Occipital lobe (tissue), 1 donor: ENCODE measurements at regions not wholly inside any gene's neighbourhood (a gene's known extent, or its start where the extent isn't known, plus 50 kb on each side); places are given as distances from the start of the nearest gene placed in this dataset.

Experiments
- DNase-seq: peaks from one replicate; lab custom pipeline; 2025; lab: John Stamatoyannopoulos, UW

DNA sequence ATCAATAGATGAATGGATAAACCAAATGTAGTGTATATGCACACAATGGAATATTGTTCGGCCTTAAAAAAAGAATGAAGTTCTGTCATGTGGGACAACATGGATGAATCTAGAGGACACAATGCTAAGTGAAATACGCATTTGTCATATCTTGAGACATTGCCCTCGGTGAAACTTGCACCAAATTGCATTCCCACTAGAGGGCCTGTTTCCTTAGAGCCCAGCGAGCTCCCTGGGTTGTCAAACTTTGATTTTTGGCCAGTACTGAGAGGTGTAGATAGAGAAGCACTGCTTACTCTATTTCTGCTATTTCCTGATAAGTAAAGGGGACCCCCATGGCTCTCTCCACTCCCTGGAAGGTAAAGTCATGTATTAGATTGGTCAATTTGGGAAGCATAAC, 157.1 kb downstream of the GPAM start:
- DNase-seq = no peak

GRCh38 chr10:112027731-112028280, 155.8 kb downstream of the GPAM start:
- no peak for DNase-seq

DNA sequence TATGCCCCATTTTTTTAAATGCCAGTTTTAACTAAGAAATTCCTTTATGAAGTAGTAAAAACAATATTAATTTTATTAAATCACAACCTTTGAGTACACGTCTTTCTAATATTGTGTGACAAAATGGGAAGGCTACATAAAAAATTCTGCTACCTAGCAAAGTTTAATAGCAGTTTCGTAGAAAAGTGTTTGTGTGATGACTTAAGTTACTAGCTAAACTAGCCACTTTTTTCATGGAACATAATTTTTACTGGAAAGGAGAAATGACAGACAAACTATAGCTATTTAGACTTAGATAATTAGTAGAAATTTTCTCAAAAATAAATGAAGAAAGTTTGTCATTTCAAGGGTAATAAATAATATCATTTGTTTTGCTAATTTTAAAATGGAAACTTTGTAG, 153.1 kb downstream of the GPAM start:
- DNase-seq = no peak

GRCh38 chr10:112039823-112040222, 143.7 kb downstream of the GPAM start:
- DNase-seq = no peak

DNA sequence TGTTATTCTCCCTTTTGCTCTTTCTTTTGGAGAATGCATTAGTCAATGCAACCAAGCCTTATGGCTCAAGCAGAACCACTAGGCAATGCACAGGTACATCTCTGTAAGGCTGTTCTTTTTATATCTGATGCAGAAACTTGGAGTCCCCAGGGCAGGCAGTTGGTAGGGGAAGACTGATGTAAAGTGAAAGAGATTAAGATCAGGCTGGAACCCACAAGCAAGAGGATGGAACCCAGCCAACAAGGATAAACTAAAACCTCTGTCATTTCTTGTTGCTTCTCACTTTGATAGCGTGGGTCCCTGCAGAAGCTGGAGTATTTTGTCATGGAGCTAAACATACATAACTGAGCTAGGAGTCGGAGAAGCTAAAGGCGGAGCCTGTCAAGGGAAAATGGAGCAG, 142.9 kb downstream of the GPAM start:
- DNase-seq = no peak

DNA sequence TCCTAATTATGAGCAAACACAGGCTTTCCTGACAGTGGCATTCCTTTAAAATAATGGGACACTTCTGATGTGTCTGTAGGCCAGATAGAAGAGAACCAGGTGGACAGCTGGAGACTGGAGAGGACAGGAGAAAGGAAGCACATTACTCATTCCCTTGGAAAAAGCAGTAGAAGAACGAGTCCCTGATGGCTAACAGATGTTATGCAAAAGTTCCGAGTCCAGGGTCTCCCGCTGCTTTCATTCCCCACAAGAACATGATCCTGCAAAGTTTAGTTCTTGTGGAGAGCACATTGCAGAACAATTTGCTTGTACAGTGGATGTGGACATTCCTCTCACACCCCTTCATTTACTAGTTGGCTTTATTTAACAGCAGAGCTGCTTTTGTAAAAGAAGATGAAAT, 137.6 kb downstream of the GPAM start:
- DNase-seq = no peak

- no peak for DNase-seq
Measured at GRCh38 chr10:112047674-112048073, 135.9 kb downstream of the GPAM start.

DNA sequence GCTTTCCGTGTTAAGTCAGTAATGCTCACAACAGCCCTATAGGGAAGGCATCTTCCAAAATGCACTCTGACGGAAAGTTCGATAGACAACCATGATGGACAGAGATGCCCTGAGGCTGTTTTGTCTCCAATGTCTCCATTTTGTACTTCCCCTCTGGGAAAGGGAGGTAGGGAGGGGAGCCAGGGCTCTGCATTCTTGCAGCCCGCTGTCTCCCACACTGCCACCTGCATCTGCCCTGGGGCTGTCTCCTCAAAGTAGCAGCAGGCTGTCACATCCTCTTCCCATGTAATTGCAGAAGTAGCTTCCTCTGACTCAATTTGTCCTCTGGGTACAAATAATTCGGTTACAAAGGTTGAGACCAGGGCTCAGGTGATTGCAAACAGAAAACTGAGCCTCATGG, 131.4 kb downstream of the GPAM start:
- no peak for DNase-seq

- DNase-seq = no peak
Measured at GRCh38 chr10:112053895-112054294, 129.7 kb downstream of the GPAM start.

- no peak for DNase-seq
Measured at GRCh38 chr10:112054516-112054915, 129.0 kb downstream of the GPAM start.

GRCh38 chr10:112057072-112057471, 126.5 kb downstream of the GPAM start:
- DNase-seq = no peak

- DNase-seq = no peak
Measured at GRCh38 chr10:112059220-112059619, 124.3 kb downstream of the GPAM start.

- DNase-seq = no peak
Measured at GRCh38 chr10:112071596-112072133, 111.9 kb downstream of the GPAM start.

DNA sequence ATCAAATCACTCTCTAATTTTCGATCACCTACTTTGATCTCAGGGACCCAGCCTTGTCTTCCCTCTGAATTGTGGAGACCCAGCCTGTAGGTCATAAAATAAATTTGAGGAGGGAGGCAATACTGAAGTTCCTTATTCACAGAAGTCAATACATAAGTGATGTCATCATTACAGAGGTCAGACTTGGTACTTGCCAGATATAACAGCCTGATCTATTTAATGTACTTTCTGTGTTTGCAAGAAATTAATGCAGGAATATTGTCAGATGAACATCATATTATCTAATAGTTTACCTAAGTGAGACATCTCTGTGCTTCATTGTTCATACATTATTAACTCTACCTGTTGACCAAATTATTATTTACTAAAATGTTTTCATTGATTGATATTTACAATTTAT, 105.6 kb downstream of the GPAM start:
- DNase-seq = no peak

DNA sequence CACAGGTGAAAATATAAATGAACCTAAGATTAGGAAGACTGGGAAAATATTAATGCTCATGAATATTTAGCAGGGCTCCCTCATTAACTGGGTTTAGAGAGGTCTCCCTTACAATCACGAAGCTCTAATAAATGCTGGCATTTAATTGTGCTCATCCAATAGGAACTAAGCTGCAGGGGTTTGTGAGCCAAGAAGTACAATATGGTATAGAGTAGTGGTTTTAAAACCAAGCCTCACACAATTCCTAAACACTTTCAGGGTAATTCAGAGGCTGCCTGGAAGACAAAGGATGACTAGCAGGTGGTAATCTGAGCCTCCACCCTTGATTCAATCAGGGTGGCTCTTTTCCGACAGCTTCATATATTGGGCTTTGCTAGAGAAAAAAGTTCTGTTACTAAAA, 103.3 kb downstream of the GPAM start:
- DNase-seq = no peak

- DNase-seq = no peak
Measured at GRCh38 chr10:112082120-112082519, 101.4 kb downstream of the GPAM start.

DNA sequence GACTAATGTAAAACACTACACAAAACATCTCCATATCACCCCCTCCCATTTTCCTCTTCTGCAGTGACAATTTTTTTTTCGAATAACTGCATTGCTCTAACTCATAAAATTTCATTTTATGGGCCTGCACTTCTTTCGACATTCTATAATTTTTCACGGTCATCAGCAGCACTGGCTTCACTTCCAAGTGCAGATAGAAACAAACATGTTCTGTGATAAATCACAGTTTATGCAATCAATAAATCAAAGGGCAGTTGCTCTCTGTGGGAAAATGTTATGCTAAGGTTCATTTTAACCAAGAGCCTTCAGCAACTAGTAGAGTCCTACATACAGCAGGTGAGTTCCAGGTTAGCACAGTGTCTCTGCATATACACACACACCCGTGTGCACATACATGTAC, 100.1 kb downstream of the GPAM start:
- no peak for DNase-seq

GRCh38 chr10:112087953-112088456, 95.6 kb downstream of the GPAM start:
- no peak for DNase-seq

- DNase-seq = no peak
Measured at GRCh38 chr10:112091703-112092102, 91.9 kb downstream of the GPAM start.

- no peak for DNase-seq
Measured at GRCh38 chr10:112092519-112092918, 91.0 kb downstream of the GPAM start.

- no peak for DNase-seq
Measured at GRCh38 chr10:112094984-112095383, 88.6 kb downstream of the GPAM start.

DNA sequence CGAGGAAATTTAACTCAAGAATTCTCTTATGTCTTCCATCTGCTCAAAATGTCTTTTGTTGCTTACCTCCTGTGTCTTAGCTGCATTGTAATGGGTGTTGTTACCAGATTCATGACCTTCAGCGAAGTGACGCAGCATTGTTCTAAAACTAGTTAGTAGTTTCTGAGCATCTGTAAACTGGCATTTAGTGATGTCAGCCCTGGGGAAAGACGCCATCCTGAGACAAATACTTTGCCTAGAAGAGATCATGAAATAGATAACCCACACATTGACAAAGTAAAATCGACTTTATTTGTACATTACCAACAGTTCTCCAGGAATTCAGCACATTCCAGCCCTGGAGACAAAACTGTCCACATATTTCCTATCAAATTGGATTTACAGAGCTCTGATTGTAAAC, 87.8 kb downstream of the GPAM start:
- no peak for DNase-seq

DNA sequence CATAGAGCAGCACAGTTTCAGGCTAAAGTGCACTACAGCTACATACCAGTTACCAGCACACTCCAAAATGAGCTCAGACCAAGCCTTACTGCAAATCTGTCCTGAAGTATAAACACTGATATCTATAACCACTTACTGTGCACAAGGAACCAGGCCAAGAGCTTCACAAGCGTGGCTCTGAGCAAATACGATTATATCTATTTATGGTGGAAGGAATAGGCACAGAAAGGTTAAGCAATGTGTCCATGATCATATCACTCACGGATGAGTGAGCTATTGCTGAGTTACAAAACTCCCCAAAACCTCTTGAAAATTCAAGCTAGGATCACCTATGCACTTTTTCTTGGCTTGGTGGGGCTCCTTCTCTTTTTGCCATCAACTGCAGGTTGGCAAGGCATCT, 84.9 kb downstream of the GPAM start:
- DNase-seq = no peak
